ENCODE measurements at regions not wholly inside any gene's neighbourhood (a gene's known extent, or its start where the extent isn't known, plus 50 kb on each side); places are given as distances from the start of the nearest gene placed in this dataset.

DNA sequence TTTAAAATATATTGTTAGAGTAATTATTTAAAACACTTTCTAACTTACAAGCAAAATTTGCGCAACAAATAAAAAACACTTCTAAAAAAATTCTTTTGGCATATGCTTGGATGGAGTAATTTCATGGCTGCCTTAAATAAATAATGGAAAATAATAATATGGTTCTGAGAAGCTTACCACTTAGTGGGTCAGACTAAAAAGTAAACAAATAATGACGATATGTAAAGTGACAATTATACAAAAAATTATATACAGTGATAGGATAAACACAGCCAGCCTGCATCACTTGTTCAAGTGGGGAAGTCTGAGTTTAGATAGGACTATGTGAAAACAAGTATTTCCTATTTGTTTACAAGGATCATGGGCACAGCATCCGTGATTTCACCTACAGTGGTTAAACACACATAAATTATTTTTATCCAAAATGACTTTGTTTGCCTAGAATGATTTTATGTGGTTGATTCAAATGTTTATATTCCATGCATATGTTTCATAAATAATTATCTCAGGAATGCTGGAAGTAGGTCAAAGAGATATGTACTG lies 141.7 kb upstream of the SEMA3D start:
- ATAC-seq, result no peak
- in situ Hi-C loops (cut with MboI) (no loop called here), intact Hi-C loops (cut with micrococcal nuclease) (no loop called here)
- Histone ChIP-seq H3K9ac (ENCODE audit: insufficient read depth in 1 of 2, low read depth in 2 of 2, low read length in 2 of 2) (no peak overlapping the region), H3K4me1 (replicated peaks in 1 of 2; ENCODE audit: control insufficient read depth in 2 of 2, insufficient read depth in 2 of 2, low read length in 2 of 2) (no peaks in the 10 kb centered on the region), H3K4me2 (ENCODE audit: insufficient read depth, low read length) (no peak overlapping the region), H3K9me1 (ENCODE audit: control insufficient read depth, insufficient read depth, low read length) (no peaks in the 10 kb centered on the region), H3K27me3 (ENCODE audit: control insufficient read depth in 2 of 2, insufficient read depth in 2 of 2, low read length in 2 of 2) (no peaks in the 10 kb centered on the region), H3K27ac (ENCODE audit: extremely low read depth, low read depth, low read length) (no peak overlapping the region), H3K9me3 (replicated peaks; ENCODE audit: control insufficient read depth, insufficient read depth, low read depth, low read length) (no peaks in the 10 kb centered on the region), H2AFZ (ENCODE audit: low read depth, low read length) (no peak overlapping the region), H3K79me2 (ENCODE audit: control insufficient read depth, insufficient read depth, low read length) (no peaks in the 10 kb centered on the region), H3K4me3 (no peak overlapping the region), H3K36me3 (ENCODE audit: control insufficient read depth, insufficient read depth, low read length) (no peaks in the 10 kb centered on the region), H4K20me1 (replicated peaks; ENCODE audit: control insufficient read depth, insufficient read depth, low read length) (no peaks in the 10 kb centered on the region)
- CTCF ChIA-PET (ENCODE audit: low intra/inter-chr PET ratio), result no interaction called here
- BruUV-seq (replicated peaks), result no TSS peak
- WGBS (ENCODE audit: insufficient coverage, low coverage, missing lambda C conversion rate), result 2% methylated on average over 3 of the region's 3 CpGs
- TF ChIP-seq, protein P1, sequence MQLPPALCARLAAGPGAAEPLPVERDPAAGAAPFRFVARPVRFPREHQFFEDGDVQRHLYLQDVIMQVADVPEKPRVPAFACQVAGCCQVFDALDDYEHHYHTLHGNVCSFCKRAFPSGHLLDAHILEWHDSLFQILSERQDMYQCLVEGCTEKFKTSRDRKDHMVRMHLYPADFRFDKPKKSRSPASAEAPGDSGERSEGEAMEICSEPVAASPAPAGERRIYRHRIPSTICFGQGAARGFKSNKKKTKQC (CRISPR knock-in tag; IDR thresholded peaks at IDR 0.05), result no peak
- TF ChIP-seq CBX8 (IDR thresholded peaks at IDR 0.05; ENCODE audit: borderline replicate concordance, extremely low read depth, low read depth, low read length, poor library complexity, severe bottlenecking), result no peak
- TF ChIP-seq, protein P2, sequence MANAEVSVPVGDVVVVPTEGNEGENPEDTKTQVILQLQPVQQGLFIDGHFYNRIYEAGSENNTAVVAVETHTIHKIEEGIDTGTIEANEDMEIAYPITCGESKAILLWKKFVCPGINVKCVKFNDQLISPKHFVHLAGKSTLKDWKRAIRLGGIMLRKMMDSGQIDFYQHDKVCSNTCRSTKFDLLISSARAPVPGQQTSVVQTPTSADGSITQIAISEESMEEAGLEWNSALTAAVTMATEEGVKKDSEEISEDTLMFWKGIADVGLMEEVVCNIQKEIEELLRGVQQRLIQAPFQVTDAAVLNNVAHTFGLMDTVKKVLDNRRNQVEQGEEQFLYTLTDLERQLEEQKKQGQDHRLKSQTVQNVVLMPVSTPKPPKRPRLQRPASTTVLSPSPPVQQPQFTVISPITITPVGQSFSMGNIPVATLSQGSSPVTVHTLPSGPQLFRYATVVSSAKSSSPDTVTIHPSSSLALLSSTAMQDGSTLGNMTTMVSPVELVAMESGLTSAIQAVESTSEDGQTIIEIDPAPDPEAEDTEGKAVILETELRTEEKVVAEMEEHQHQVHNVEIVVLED (CRISPR knock-in tag; IDR thresholded peaks at IDR 0.05), result no peak
- no peak for TF ChIP-seq MBD2 (IDR thresholded peaks at IDR 0.05; ENCODE audit: borderline replicate concordance, low read depth)
- no peak for FAIRE-seq
- no peak for DNase-seq (ENCODE audit: extremely low read depth in 1 of 4, low spot score in 3 of 4)
- POLR2A ChIA-PET, result no interaction called here

Data from K562 (cell line).